NCI-H1105 (cell line): ENCODE measurements at regions not wholly inside any gene's neighbourhood (a gene's known extent, or its start where the extent isn't known, plus 50 kb on each side); places are given as distances from the start of the nearest gene placed in this dataset.

Experiments
- DNase-seq: peaks from one replicate; lab custom pipeline; 2025; lab: John Stamatoyannopoulos, UW

DNA sequence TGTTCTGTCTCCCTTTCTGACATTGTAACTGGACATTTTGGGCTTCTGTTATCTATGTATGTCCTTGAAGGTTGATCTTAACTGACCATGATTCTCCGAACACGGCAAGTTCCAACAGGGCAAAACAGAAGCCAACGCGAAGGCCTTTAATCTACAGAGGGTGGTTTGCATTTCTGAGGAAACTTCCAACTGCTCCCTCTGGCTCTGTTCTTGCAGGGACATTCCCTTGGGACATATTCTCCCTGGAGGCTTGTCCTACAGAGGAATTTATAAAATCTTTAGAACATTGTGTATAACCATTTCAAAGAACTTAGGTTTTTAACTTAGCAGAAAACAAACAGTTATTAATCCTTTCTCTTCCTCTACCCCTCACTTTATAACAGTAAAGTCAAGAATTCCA, 189.0 kb upstream of the CDYL start:
- no peak for DNase-seq

DNA sequence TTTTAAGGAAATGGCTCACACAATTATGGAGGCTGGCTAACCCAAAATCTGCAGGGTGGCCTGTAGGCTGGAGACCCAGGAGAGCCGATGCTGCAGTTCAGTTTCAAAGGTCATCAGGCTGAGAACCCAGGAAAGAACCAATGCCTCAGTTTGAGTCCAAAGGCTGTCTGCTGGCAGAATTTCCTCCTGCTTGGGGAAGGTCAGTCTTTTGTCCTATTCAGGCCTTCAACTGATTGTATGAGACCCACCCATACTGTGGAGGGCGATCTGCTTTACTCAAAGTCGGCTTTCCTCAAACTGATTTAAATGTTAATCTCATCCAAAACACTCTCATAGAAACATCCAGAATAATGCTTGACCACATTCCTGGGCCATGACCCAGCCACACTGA, 189.7 kb upstream of the CDYL start:
- DNase-seq = no peak

DNA sequence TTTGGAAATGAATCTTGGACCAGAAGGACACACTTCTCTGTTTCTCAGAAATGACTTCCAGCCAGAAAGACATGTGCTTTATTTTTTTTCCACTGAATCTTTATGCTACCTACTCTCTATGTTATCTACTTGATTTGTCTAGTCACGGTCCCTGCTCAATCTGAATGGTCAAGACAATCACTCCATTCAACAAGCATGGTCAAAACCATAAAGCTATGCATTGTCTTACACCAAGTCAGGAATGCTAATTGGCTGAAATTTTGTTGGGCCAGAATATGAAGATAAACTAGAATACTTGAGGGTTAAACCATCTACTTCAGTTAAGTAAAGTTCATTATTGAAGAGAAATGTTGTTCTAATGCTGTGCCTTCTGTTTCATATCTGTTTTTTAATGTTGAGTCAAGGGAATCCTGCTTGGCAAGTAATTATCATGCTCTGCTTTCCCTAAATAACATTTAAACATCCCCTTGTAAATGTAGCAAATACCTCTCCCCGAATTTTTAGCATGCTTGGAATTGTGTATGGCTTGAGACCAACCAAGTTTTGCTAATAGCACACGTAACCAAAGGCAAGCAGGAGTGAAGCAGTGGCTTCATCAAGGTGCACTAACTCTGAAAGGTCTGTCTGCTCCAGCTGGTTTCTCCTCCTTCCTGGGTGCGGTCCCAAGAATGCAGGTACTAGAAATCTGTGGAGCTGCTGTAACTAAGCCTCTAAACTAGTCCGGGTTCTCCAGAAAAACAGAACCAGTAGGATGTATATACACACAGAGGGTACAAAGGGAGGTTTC, 190.3 kb upstream of the CDYL start:
- no peak for DNase-seq

DNA sequence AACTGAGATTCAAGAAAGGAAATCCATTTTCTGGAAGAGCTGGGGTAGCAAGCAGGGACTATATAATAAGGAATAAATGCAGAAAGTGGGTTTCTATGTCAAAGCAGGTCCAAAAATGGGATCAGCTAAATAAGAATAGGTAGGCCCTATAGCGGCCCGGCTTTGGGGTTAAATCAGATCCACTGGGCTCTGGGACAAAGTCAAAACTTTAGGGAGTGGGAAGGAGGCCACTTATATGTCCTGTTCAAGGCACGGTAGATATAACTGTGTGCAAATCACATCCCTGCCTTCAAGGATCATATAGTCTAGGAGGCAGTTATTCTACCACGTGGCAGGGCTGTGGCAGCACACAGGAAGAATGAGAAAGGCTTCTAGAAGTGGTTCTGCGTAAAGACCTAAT, 191.4 kb upstream of the CDYL start:
- DNase-seq = no peak

DNA sequence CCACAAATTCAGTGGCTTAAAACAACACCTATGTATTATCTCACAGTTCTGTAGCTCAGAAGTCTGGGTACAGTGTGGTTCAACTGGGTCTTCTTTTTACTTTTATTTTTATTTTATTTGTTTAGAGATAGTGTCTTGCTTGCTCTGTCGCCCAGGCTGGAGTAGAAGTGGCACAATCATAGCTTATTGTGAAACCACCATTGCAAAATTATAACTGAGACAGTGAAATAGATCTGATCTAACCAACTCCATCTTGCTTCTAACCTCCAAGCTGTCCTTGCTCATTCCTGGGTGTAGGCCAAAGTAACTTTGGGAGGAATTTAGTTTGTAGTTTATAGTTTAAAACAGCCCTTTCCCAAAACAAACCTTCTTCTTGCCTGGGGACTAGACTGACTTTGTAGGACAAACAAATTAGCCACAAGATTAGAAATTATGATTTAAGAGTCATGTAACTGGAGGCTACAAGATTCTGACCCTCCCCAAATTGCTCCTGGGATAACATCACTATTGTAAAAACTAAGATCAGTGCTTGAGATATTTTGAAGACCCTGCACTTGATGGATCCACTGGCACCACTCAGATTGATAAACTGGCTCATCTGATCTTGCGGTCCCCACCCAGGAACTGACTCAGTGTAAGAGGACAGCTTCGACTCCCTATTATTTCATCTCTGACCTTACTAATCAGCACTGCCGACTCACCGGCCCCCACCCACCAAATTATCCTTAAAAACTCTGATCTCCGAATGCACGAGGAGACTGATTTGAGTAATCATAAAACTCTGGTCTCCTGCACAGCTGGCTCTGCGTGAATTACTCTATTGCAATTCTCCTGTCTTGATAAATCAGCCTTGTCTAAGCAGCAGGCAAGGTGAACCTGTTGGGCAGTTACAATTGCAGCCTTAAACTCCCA, 193.4 kb upstream of the CDYL start:
- no peak for DNase-seq

DNA sequence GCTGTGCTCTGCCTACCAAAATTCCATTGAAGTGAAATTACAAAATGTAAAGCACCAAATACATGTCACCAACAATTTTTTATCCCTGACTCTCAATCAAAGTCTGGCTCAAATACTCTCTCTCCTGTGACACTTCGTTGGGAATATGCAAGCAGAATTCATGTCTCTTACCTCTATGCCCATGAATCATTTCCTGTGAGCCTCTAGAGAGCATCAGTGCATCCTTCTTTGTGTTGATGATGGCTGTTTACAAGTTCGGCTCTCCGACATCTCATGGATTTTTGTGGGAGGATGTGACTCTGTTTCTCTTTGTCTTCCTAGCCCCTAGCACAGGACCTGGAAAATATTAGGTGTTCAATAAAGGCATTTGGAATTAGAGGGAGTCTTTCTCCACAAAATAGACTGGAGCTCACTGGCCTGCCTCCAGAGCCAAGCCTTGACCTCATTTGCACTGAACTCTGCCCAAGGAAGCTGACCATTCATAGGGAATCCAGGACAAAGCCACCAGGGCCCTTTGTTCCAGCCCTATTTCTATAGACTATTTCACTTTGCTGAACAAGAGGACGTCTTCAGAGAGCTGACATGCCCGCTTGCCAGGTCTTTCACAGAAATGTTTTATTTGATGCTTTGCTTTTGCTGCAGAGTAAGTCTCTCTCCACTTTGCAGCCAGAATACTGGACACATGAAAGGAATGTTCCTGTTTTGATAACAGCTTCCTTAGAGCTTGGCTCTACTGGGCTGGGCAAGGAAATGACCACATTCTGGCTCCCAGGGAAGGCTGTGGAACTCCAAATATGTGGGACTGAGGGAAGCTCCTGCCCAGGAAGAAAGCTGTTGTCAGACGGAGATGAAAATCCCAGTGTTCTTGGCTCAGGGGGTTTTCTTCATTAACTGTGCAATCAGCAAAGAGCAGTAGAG, 194.5 kb upstream of the CDYL start:
- DNase-seq = no peak

DNA sequence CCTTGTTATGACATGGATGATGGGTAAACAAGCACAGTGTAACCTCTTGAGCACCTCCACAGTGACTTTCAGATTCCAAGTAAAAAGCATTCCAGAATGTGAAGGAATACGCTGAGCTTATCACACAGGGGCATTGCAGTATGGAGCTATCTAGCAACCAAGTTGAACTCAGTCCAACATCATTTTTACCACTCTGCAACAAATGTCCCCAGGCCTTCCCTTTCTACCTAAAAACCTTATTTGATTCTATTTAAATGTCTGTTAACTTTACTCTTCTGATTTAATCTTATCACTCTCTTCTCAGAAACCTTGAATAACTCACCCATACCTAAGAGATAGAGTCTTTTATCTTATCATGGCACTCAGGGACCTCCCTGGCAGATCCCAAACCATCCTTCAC, 195.8 kb upstream of the CDYL start:
- DNase-seq = no peak

DNA sequence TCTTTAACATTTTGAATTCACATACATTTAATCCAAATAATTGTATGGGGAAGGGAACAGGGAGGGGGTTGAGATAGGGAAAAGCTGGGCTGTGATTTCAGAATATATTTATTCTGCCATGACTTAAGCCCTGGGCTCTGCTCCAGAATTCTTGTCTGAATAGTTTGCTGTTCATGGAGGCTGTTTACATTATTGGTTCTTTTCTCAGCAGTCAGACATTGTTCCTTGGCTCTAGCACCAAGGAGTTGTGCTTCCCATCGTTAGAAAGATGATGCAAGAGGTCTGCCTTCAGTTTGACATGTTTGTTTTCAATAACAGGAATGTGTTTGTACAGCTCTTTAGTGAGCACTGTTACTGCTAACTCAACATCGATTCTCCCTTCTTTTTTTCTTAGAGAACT, 198.8 kb upstream of the CDYL start:
- no peak for DNase-seq

DNA sequence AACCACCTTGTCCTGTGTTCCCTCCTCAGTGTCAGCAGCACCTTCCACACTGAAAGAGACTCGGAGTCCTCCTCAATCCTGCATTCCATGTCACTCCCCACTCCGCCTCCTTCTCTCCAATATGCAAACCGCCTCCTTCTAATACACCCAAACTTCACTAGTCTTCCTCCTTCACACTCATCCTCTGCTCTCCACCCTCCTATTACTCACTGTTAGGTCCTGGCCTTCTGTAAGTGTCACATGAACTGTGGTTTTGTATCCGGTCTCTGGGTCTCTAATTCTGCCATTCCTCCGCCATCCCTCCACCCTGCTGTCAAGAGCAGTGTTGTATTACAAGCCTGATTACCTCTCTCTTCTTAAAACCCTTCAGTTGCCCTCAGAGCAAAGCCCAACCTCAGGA, 200.5 kb upstream of the CDYL start:
- DNase-seq = no peak

DNA sequence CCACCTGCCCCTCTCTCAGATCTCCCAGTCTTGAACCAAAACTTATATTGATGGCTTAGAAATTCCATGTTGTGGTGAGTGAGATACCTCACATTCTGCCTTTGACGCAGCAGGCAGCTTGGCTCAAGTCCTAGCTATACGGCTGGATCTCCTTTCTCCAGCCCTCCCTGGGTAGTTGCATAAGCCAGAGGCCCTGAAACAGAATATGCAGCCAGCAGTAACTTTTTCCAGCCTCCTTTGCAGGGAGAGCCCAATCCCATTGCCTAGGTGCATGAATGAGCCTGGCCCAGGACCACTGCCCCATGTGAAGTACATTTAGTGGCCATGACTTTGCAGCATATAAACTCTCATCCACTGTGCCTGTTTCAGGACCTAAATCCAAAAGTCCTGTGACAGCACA, 202.2 kb upstream of the CDYL start:
- no peak for DNase-seq

DNA sequence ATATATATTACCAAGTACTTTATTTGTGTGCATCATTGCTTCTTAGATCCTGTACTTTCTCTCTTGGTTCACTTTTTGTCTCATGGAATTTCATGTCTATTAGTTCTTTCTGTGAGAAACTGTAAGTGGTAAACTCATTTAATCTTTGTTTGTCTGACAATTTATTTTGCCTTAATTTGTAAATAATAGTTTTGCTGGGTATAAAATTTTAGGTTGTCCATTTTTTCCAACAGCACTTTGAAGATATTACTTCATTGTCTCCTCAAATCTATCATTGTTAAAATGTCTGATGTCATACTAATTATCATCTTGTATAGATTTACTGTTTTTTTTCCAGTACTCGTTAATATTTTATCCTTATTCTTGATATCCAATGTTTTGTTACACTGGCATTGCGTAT, 205.2 kb upstream of the CDYL start:
- no peak for DNase-seq

DNA sequence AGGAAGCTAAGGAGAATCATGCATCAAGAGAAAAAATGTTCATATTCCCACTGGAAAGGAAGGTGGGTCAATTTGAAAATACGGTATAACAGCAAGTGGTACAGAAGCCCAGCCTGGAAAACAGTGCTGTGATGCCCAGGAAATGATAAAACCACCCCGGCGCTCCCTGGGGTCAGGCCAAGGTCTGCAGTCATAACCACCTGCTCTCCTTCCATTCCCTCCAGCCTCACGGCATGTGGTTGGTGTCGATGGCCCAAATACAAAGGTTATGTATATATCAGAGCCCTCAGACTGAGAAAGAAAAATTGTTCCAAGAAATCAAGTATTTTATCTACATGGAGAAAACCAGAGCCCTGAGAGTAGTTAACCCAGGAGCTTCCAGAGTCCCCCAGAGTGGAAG, 208.1 kb upstream of the CDYL start:
- DNase-seq = no peak

DNA sequence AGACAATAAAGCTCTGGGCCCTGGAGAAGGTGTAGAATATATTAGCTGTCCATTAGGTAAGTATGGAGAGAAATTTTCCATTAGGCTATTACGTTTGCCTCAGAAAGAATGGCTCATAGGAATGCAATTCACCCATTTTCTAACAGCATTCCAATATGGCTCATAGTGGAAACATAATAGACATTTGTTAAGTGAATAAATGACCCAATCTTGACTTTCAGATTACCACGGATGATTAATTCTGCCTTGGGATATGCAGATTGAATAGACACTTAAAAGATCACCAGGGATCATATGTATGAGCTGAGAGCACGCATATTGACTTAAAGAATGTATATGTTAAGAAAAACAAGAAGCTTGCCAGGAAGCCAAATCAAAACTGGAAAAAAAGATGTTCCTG, 209.1 kb upstream of the CDYL start:
- no peak for DNase-seq

DNA sequence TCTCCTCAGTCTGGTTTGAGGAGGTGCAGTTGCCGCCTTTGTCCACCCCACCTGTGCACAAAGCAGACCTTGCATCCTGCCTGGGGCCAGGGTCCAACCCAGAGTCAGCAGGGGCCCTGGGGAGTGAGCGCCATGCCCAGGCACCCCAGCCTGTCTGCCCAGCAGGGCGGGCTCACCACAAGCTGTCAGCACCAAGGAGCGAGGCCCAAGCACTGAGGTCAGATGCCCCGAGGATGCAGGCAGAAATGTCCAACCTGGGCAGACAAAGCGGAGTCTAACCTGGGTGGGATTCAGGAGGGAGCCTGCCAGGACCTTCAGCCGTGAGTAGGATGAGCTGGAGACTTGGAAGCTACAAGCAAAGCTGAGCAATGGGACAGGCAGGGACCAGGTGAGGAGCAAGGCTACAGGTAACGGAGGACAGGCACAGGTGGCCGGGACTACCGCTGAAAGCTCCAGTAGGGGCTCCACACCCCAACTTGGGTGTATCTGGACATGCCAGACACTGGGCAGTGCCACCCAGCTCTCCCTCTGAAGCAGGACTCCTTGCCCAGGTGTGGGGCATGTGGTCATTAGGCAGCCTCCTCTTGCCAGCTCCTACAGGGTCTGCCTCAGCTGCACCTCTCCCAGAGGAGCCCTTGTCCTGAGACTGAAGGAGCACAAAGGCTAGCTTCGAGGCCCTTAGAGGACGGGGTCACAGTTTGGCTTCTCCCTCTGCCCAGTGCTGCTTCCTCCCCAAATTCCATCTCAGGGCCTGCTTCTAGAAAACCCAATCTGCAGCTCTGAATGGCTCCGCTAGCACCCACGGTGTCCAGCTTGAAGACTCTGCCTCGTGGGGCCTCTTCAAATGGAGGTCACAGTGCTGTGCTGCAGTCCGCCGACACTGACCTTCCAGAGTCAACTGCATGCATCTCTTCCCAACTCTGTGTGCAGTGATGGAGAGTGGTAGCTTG, 210.6 kb upstream of the CDYL start:
- no peak for DNase-seq

DNA sequence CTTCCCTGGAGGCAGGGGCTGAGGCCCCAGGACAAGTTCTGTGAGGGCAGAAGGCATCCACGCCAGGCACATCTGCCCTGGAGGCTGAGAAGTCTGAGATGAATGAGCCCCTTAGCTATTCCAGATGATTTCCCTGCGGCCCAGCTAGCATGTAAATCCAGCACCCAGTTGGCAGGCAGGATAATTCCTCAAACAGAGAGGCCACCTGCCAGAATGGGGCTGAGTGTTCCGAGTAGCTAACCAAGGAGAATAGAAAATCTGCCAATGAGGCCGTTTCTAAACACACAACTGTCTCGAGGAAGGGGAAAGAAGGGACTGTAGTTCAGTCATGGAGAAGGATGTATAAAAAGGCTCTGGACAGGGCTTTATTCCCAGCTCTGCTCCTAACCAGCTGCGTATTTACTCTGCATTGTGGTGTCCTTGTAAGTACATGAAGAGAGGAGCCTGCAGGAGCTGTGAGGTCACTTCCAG, 211.4 kb upstream of the CDYL start:
- no peak for DNase-seq

DNA sequence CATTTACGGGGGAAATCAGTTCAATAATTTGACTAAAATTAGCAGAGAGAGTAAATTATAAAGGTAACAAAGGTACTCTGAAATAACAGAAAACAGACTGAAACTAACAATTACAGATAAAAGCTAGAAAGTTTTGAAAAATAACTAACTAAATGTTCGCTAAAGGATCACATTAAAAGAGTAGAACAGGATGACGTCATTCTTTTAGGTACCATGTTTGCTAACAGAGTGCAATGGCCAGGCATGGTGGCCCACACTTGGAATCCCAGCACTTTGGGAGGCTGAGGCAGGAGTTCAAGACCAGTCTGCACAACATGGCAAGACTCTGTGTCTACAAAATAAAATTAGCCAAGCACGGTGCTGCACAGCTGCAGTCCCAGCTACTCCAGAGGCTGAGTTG, 212.3 kb upstream of the CDYL start:
- DNase-seq = no peak

DNA sequence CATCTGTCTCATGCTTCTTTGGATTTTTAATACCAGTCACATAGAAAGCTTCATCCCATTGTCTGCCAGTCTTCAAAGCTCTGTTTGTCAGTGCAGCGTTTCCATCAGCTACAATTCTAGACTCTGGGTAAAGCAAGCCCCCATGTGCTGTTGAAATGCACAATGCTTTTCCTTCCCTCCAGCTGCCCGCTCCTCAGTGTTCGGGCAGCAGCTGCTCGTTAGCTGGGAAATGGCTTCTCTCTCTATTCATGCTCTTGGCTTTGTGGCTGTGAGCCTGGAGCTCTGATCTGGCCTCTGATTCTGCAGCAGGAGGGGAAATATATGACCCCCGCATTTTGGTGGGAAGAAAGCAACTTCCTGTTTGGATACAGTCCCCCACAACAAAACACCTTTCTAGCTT, 213.0 kb upstream of the CDYL start:
- no peak for DNase-seq

DNA sequence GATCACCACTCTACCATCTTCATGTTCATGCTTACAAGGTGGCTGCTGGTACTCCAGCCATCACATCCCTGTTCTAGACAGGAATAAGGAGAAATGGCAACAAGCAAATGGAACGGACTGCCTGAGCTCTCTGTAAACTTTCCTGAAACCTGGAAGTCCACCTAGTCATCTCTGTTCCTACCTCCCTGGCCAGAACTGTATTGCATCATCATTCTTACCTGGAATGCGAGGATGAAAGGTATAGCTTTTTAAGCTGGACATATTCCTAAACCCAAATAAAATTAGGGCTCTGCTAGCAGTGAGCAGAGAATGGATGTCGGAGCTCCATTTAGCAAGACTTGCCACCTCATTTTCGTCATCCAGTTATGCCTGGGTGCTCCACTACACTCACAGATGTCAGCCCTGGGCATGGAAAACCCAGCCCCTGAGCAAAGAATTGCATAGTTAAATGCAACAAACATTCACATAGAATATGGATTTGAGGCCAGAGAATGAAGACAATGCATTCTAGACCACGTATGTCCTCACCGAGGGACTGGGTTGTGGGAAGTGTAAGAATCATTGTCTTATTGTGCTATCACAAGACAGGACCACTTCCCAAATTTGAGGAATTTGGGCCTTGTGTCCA, 214.3 kb upstream of the CDYL start:
- DNase-seq = no peak

DNA sequence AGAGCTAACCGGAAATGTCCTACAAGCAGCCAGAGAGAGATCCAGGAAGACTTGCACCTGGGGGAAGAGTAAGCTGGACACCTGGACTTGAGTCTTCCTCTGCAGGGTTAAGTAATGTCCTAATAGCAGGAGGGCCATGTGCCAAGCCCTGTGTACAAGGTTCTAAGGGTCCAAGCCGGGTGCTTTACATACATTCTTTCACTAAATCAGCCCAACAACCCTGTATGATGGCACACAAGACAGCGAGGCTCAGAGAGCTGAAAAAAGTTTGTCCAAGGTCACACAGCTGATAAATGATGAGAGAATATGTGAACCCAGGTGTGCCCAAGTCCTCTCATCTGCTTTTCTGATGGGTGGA, 215.1 kb upstream of the CDYL start:
- no peak for DNase-seq

DNA sequence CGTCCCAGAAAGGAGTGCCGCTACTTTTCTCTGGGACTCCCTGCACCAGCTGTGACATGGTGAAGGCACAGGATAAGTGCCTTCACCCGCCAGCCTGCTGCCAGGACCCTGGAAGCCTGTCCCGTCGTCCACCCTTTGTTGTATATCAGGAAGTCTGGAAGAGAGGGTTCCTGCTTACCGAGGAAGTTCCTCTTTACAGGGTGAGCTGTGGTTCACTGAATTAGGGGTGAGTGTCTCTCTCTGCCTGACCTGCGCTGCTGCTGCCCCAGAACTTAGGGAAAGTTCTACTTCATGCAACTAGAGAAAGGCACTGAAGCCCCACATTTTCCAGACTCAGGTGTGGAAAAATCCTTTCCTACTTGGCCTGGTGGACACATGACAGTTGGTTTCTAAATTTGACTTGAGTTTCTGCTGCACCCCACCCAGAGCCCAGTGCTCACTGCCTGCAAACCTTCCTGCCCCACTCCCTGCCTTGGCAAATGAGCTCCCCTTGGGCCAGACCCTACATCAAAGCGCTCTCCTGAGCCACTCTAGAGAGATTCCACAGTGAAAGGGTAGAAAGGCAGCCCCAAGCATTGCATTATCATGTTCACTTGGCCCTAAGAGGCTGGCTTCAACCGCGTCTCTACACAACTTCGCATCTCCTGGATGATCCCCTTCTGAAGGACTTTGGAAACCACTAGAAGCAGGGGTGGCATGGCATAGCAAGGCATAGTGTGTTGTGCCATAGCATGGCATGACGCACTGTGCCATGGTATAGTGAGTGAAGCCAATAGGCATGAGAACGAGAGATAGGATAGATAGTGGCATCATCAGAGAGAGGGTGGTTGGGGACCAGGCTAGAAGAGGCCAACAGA, 215.8 kb upstream of the CDYL start:
- DNase-seq = no peak
